BJ (cell line): ENCODE measurements at regions not wholly inside any gene's neighbourhood (a gene's known extent, or its start where the extent isn't known, plus 50 kb on each side); places are given as distances from the start of the nearest gene placed in this dataset.

Experiments
- CTCF ChIA-PET: fragments of 350-600 bp; formaldehyde crosslinking; extraction: SDS; loops from one replicate; lab custom pipeline; 2021; ENCODE audit warnings: antibody characterized with exemption, inconsistent platforms; lab: Yijun Ruan, JAX
- POLR2A ChIA-PET: fragments of 300-600 bp; sonication (Branson Sonifier 250); formaldehyde crosslinking; extraction: SDS; loops from one replicate; lab custom pipeline; 2021; ENCODE audit warnings: antibody characterized with exemption; lab: Charles Lee
- DNase-seq: peaks from one replicate; pipeline ENCODE4 v3.0.0-alpha.2; 2011; ENCODE audit warnings: low read depth
- H3K27me3 ChIP-seq: 2 replicates; pipeline ENCODE4 v1.6.0; 2011; ENCODE audit warnings: low read length; ENCODE audit not compliant: control insufficient read depth, insufficient read depth
- H3K36me3 ChIP-seq: 2 replicates; pipeline ENCODE4 v1.5.1; 2011; ENCODE audit warnings: low read length; ENCODE audit not compliant: control insufficient read depth, insufficient read depth
- H3K4me3 ChIP-seq: 2 replicates; pipeline ENCODE4 v1.5.1; 2011; ENCODE audit warnings: low read depth, mild to moderate bottlenecking, control low read depth, low read length
- CTCF ChIP-seq: IDR thresholded peaks from 2 replicates; pipeline ENCODE4 v1.5.1; 2011; ENCODE audit warnings: low read depth, mild to moderate bottlenecking, control low read depth, inconsistent platforms, low read length, moderate library complexity; ENCODE audit not compliant: insufficient read depth

GRCh38 chr6:40932953-40933352 is 106.1 kb downstream of the UNC5CL start:
- no peaks in the 10 kb centered on the region for H3K36me3 ChIP-seq
- H3K4me3 ChIP-seq: no peak overlapping the region
- ChIA-PET POLR2A (no interaction called here), CTCF (interaction anchor here (1.1 to 1.2 kb wide), 2 partner anchors 9 to 95 kb away, joined by 3 to 4 read pairs; no protein-coding TSS in a partner anchor)
- no peaks in the 10 kb centered on the region for H3K27me3 ChIP-seq
- no peak for DNase-seq
- no peak for TF ChIP-seq CTCF

GRCh38 chr6:40932366-40932765 is 106.7 kb downstream of the UNC5CL start:
- Histone ChIP-seq H3K36me3 (no peaks in the 10 kb centered on the region), H3K27me3 (no peaks in the 10 kb centered on the region), H3K4me3 (no peak overlapping the region)
- DNase-seq: no peak
- CTCF ChIA-PET: interaction anchor here (1.2 kb wide), 1 partner anchor 96 kb away, joined by 4 read pairs; no protein-coding TSS in a partner anchor
- TF ChIP-seq CTCF: no peak
- POLR2A ChIA-PET: no interaction called here

- ChIA-PET POLR2A (no interaction called here), CTCF (interaction anchor here (1.2 kb wide), 1 partner anchor 96 kb away, joined by 4 read pairs; no protein-coding TSS in a partner anchor)
Observed at GRCh38 chr6:40931931-40932330, 107.1 kb downstream of the UNC5CL start.

GRCh38 chr6:40930555-40930954 is 108.5 kb downstream of the UNC5CL start:
- POLR2A ChIA-PET: no interaction called here

More at GRCh38 chr6:40931931-40932330, 107.1 kb downstream of the UNC5CL start:
- Histone ChIP-seq H3K36me3 (no peaks in the 10 kb centered on the region), H3K4me3 (no peak overlapping the region), H3K27me3 (no peaks in the 10 kb centered on the region)
- no peak for TF ChIP-seq CTCF
- no peak for DNase-seq

GRCh38 chr6:40930045-40930444 is 109.0 kb downstream of the UNC5CL start:
- Histone ChIP-seq H3K36me3 (no peaks in the 10 kb centered on the region), H3K27me3 (no peaks in the 10 kb centered on the region), H3K4me3 (no peak overlapping the region)
- POLR2A ChIA-PET: no interaction called here
- CTCF ChIA-PET: no interaction called here
- TF ChIP-seq CTCF: no peak
- no peak for DNase-seq

More at GRCh38 chr6:40930555-40930954, 108.5 kb downstream of the UNC5CL start:
- H3K4me3 ChIP-seq: no peak overlapping the region
- no peaks in the 10 kb centered on the region for H3K27me3 ChIP-seq
- no peak for DNase-seq
- CTCF ChIA-PET: no interaction called here
- no peak for TF ChIP-seq CTCF
- H3K36me3 ChIP-seq: no peaks in the 10 kb centered on the region
